Upper lobe of left lung (tissue), 4 donors: ENCODE measurements at regions not wholly inside any gene's neighbourhood (a gene's known extent, or its start where the extent isn't known, plus 50 kb on each side); places are given as distances from the start of the nearest gene placed in this dataset.

Experiments used
- EP300 ChIP-seq, 4 donors: sonication (generic); formaldehyde crosslinking; IDR thresholded peaks; one replicate each; pipeline ENCODE4 v1.5.1; 2017; ENCODE audit warnings: antibody characterized with exemption in 4 of 4, control low read depth in 2 of 4
- POLR2A ChIP-seq, 4 donors: fragments of 450-650 bp; IDR thresholded peaks; one replicate each; pipeline ENCODE4 v1.5.1; 2016 to 2017; ENCODE audit warnings: antibody characterized with exemption in 4 of 4, mild to moderate bottlenecking in 2 of 4
- POLR2AphosphoS5 ChIP-seq, 2 donors: sonication (generic); formaldehyde crosslinking; IDR thresholded peaks; one replicate each; pipeline ENCODE4 v1.5.1; 2017; ENCODE audit warnings: antibody characterized with exemption in 2 of 2
- TF ChIP-seq, protein P1 (sequence below), 6 experiments: fragments of 450-650 bp in 4 of 6; fragments of 200-600 bp in 2 of 6; sonication (generic) in 2 of 6; IDR thresholded peaks; one replicate each; pipeline ENCODE4 v1.5.1; 2016 to 2019; ENCODE audit warnings: antibody characterized with exemption in 6 of 6

DNA sequence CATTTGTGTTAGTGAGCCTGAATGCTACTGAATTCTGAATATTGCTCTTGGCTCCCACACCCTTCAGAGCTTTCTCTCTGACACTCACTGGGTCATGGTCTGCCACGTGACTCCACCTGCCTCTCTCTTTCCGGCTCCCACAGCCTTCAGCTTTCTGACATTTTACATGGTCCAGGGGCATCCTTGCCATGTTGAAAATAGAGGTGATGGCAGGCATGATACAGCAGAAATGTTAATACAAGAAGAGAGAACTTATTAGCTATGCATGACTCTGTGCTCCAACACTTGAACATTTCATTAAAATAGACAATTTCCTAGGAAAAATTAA is 90.3 kb upstream of the CLDN5 start:
- TF ChIP-seq, protein P1, sequence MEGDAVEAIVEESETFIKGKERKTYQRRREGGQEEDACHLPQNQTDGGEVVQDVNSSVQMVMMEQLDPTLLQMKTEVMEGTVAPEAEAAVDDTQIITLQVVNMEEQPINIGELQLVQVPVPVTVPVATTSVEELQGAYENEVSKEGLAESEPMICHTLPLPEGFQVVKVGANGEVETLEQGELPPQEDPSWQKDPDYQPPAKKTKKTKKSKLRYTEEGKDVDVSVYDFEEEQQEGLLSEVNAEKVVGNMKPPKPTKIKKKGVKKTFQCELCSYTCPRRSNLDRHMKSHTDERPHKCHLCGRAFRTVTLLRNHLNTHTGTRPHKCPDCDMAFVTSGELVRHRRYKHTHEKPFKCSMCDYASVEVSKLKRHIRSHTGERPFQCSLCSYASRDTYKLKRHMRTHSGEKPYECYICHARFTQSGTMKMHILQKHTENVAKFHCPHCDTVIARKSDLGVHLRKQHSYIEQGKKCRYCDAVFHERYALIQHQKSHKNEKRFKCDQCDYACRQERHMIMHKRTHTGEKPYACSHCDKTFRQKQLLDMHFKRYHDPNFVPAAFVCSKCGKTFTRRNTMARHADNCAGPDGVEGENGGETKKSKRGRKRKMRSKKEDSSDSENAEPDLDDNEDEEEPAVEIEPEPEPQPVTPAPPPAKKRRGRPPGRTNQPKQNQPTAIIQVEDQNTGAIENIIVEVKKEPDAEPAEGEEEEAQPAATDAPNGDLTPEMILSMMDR (IDR thresholded peaks at IDR 0.05): no peak
- TF ChIP-seq EP300 (IDR thresholded peaks at IDR 0.05) (no peak), POLR2AphosphoS5 (IDR thresholded peaks at IDR 0.05) (no peak), POLR2A (IDR thresholded peaks at IDR 0.05) (no peak)
